GM21515 (cell line): ENCODE measurements at regions not wholly inside any gene's neighbourhood (a gene's known extent, or its start where the extent isn't known, plus 50 kb on each side); places are given as distances from the start of the nearest gene placed in this dataset.
"Not testable (repeated sequence)": the region's sequence is repeated elsewhere in the genome, so short reads cannot be mapped to it uniquely, and the experiment has no call there.

Source experiments
- ATAC-seq: cut with Tn5 transposase; IDR thresholded peaks from one replicate; pipeline ENCODE4 v1.9.1; 2021; ENCODE audit not compliant: unreplicated experiment

- ATAC-seq = no peak
These were observed 51.2 kb upstream of the MEX3C start for GRCh38 chr18:51248685-51249084.

- no peak for ATAC-seq
These were observed 52.5 kb upstream of the MEX3C start for GRCh38 chr18:51250006-51250405.

- no peak for ATAC-seq
These were observed 53.1 kb upstream of the MEX3C start for GRCh38 chr18:51250458-51251024.

GRCh38 chr18:51251625-51252024 lies 54.1 kb upstream of the MEX3C start:
- peak; percentile 99 for ATAC-seq

GRCh38 chr18:51253476-51253875 lies 56.0 kb upstream of the MEX3C start:
- no peak for ATAC-seq

- ATAC-seq = no peak
These were observed 58.2 kb upstream of the MEX3C start for GRCh38 chr18:51255693-51256092.

- ATAC-seq = no peak
These were observed 59.7 kb upstream of the MEX3C start for GRCh38 chr18:51257150-51257549.

- ATAC-seq = no peak
These were observed 62.6 kb upstream of the MEX3C start for GRCh38 chr18:51260118-51260517.

GRCh38 chr18:51266077-51266476 lies 68.6 kb upstream of the MEX3C start:
- ATAC-seq = not testable (repeated sequence)

- no peak for ATAC-seq
These were observed 69.3 kb upstream of the MEX3C start for GRCh38 chr18:51266773-51267172.

- ATAC-seq = no peak
These were observed 76.0 kb upstream of the MEX3C start for GRCh38 chr18:51273437-51273836.

- no peak for ATAC-seq
These were observed 78.4 kb upstream of the MEX3C start for GRCh38 chr18:51275712-51276476.

- no peak for ATAC-seq
These were observed 80.7 kb upstream of the MEX3C start for GRCh38 chr18:51278045-51278649.

GRCh38 chr18:51279367-51279984 lies 82.0 kb upstream of the MEX3C start:
- ATAC-seq = no peak

- ATAC-seq = no peak
These were observed 90.5 kb upstream of the MEX3C start for GRCh38 chr18:51287818-51288508.

- ATAC-seq = no peak
These were observed 91.1 kb upstream of the MEX3C start for GRCh38 chr18:51288582-51288981.

GRCh38 chr18:51290860-51291259 lies 93.4 kb upstream of the MEX3C start:
- no peak for ATAC-seq

- no peak for ATAC-seq
These were observed 103.4 kb upstream of the MEX3C start for GRCh38 chr18:51300912-51301311.

GRCh38 chr18:51301376-51301775 lies 103.9 kb upstream of the MEX3C start:
- ATAC-seq = no peak

- no peak for ATAC-seq
These were observed 119.2 kb upstream of the MEX3C start for GRCh38 chr18:51316677-51317076.

- no peak for ATAC-seq
These were observed 124.2 kb upstream of the MEX3C start for GRCh38 chr18:51321696-51322095.
